ENCODE measurements at regions not wholly inside any gene's neighbourhood (a gene's known extent, or its start where the extent isn't known, plus 50 kb on each side); places are given as distances from the start of the nearest gene placed in this dataset.

DNA sequence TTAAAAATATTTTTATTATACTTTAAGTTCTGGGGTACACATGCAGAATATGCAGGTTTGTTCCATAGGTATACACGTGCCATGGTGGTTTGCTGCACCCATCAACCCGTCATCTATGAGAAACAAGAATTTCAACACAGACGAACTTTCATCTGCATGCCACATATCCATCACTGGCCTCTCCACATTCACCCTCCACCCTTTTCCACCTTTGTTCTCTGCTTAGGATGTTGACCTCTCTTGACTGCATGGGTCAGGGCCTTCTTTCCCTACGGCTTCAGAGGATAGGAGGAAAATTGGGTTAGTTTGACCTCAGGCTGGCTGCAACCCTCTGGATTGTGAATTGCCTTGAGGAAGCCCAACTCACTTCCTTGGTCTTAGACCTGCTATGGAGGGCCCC is 260.9 kb downstream of the MREG start (continued):
- no peak for TF ChIP-seq BRF1 (IDR thresholded peaks at IDR 0.05; ENCODE audit: borderline replicate concordance, extremely low read depth, insufficient read length)
- TF ChIP-seq FOXP4 (CRISPR knock-in tag; IDR thresholded peaks at IDR 0.05; ENCODE audit: borderline replicate concordance) = no peak
- no peak for TF ChIP-seq USF2 (CRISPR knock-in tag; IDR thresholded peaks at IDR 0.05)
- no peak for TF ChIP-seq DLX4 (CRISPR knock-in tag; IDR thresholded peaks at IDR 0.05)
- TF ChIP-seq YY1 (IDR thresholded peaks at IDR 0.05; ENCODE audit: borderline replicate concordance in 1 of 3, control insufficient read depth in 1 of 3, extremely low read depth in 1 of 3, insufficient read depth in 3 of 3, insufficient read length in 1 of 3, insufficient replicate concordance in 2 of 3, low read depth in 1 of 3, low read length in 2 of 3) = no peak
- no peak for TF ChIP-seq ZNF253 (CRISPR knock-in tag; conservative IDR thresholded peaks at IDR 0.05)
- TF ChIP-seq TAF7 (tag; IDR thresholded peaks at IDR 0.05) = no peak
- TF ChIP-seq, protein P1, sequence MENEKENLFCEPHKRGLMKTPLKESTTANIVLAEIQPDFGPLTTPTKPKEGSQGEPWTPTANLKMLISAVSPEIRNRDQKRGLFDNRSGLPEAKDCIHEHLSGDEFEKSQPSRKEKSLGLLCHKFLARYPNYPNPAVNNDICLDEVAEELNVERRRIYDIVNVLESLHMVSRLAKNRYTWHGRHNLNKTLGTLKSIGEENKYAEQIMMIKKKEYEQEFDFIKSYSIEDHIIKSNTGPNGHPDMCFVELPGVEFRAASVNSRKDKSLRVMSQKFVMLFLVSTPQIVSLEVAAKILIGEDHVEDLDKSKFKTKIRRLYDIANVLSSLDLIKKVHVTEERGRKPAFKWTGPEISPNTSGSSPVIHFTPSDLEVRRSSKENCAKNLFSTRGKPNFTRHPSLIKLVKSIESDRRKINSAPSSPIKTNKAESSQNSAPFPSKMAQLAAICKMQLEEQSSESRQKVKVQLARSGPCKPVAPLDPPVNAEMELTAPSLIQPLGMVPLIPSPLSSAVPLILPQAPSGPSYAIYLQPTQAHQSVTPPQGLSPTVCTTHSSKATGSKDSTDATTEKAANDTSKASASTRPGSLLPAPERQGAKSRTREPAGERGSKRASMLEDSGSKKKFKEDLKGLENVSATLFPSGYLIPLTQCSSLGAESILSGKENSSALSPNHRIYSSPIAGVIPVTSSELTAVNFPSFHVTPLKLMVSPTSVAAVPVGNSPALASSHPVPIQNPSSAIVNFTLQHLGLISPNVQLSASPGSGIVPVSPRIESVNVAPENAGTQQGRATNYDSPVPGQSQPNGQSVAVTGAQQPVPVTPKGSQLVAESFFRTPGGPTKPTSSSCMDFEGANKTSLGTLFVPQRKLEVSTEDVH (IDR thresholded peaks at IDR 0.05; ENCODE audit: low read depth, partially characterized antibody) = no peak
- TF ChIP-seq, protein P2, sequence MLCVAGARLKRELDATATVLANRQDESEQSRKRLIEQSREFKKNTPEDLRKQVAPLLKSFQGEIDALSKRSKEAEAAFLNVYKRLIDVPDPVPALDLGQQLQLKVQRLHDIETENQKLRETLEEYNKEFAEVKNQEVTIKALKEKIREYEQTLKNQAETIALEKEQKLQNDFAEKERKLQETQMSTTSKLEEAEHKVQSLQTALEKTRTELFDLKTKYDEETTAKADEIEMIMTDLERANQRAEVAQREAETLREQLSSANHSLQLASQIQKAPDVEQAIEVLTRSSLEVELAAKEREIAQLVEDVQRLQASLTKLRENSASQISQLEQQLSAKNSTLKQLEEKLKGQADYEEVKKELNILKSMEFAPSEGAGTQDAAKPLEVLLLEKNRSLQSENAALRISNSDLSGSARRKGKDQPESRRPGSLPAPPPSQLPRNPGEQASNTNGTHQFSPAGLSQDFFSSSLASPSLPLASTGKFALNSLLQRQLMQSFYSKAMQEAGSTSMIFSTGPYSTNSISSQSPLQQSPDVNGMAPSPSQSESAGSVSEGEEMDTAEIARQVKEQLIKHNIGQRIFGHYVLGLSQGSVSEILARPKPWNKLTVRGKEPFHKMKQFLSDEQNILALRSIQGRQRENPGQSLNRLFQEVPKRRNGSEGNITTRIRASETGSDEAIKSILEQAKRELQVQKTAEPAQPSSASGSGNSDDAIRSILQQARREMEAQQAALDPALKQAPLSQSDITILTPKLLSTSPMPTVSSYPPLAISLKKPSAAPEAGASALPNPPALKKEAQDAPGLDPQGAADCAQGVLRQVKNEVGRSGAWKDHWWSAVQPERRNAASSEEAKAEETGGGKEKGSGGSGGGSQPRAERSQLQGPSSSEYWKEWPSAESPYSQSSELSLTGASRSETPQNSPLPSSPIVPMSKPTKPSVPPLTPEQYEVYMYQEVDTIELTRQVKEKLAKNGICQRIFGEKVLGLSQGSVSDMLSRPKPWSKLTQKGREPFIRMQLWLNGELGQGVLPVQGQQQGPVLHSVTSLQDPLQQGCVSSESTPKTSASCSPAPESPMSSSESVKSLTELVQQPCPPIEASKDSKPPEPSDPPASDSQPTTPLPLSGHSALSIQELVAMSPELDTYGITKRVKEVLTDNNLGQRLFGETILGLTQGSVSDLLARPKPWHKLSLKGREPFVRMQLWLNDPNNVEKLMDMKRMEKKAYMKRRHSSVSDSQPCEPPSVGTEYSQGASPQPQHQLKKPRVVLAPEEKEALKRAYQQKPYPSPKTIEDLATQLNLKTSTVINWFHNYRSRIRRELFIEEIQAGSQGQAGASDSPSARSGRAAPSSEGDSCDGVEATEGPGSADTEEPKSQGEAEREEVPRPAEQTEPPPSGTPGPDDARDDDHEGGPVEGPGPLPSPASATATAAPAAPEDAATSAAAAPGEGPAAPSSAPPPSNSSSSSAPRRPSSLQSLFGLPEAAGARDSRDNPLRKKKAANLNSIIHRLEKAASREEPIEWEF (CRISPR knock-in tag; IDR thresholded peaks at IDR 0.05) = no peak
